GM12878 (cell line): ENCODE measurements at regions not wholly inside any gene's neighbourhood (a gene's known extent, or its start where the extent isn't known, plus 50 kb on each side); places are given as distances from the start of the nearest gene placed in this dataset.

Experiments
- ATAC-seq: fragments of 200-7000 bp; cut with Tn5 transposase; 3 replicates; pipeline ENCODE4 v1.9.1; 2020; ENCODE audit warnings: mild to moderate bottlenecking, moderate library complexity
- BruUV-seq: library from RNA; stranded (reverse); fragments of 400-500 nt; replicated peaks from 2 replicates; lab custom pipeline; 2021; lab: Mats Ljungman, UMichigan
- CTCF ChIA-PET: fragments of 300-600 bp; sonication (Branson Sonifier 250); formaldehyde crosslinking; extraction: SDS; loops from one replicate; lab custom pipeline; 2021; ENCODE audit warnings: inconsistent platforms; lab: Yijun Ruan, JAX
- POLR2A ChIA-PET: fragments of 350-600 bp; formaldehyde crosslinking; extraction: SDS; loops from one replicate; lab custom pipeline; 2021; ENCODE audit warnings: inconsistent platforms; lab: Charles Lee
- RAD21 ChIA-PET: fragments of 300-600 bp; sonication (Branson Sonifier 250); formaldehyde crosslinking; loops from one replicate; lab custom pipeline; 2023; ENCODE audit warnings: antibody characterized with exemption; ENCODE audit not compliant: unreplicated experiment; lab: Charles Lee
- SMC1A ChIA-PET: fragments of 300-600 bp; sonication (Branson Sonifier 250); formaldehyde crosslinking; loops from one replicate; lab custom pipeline; 2023; ENCODE audit not compliant: unreplicated experiment, uncharacterized antibody; lab: Charles Lee
- DNase-seq: peaks from one replicate; pipeline ENCODE4 v3.0.0-alpha.2; 2011; ENCODE audit warnings: low read depth, low spot score
- FAIRE-seq: peaks from 3 replicates; lab custom pipeline; 2011; peaks lifted over from hg19 to GRCh38; lab: Jason Lieb, UNC
- H2AFZ ChIP-seq: 2 replicates; pipeline ENCODE4 v1.6.0; 2011; ENCODE audit warnings: low read depth, low read length, control low read depth; ENCODE audit not compliant: control insufficient read depth
- H3K27ac ChIP-seq: 2 replicates; pipeline ENCODE4 v1.5.1; 2011; ENCODE audit warnings: control low read depth; ENCODE audit not compliant: control insufficient read depth, insufficient read depth
- H3K27me3 ChIP-seq, 2 experiments: replicated peaks in 1 of 2; 2 replicates each; pipeline versions ENCODE4 v1.6.0 to v1.6.1; 2011; ENCODE audit warnings: low read length in 1 of 2; ENCODE audit not compliant: control insufficient read depth in 2 of 2, insufficient read depth in 2 of 2
- H3K36me3 ChIP-seq, 2 experiments: 2 replicates each; pipeline ENCODE4 v1.5.1; 2011; ENCODE audit warnings: low read length in 1 of 2; ENCODE audit not compliant: control insufficient read depth in 2 of 2, insufficient read depth in 2 of 2
- H3K4me1 ChIP-seq: 2 replicates; pipeline ENCODE4 v1.6.1; 2011; ENCODE audit warnings: mild to moderate bottlenecking, low read length, moderate library complexity, mixed read lengths; ENCODE audit not compliant: control insufficient read depth, insufficient read depth
- H3K4me2 ChIP-seq: 2 replicates; pipeline ENCODE4 v1.6.0; 2011; ENCODE audit warnings: control low read depth; ENCODE audit not compliant: control insufficient read depth, insufficient read depth
- H3K4me3 ChIP-seq: fragments of 200-600 bp; sonication (generic); 2 replicates; pipeline ENCODE4 v1.5.1; 2016
- H3K79me2 ChIP-seq: 2 replicates; pipeline ENCODE4 v1.6.0; 2011; ENCODE audit warnings: low read length; ENCODE audit not compliant: control insufficient read depth, insufficient read depth
- H3K9ac ChIP-seq: 2 replicates; pipeline ENCODE4 v1.8.0; 2011; ENCODE audit warnings: low read length, control low read depth, mixed read lengths; ENCODE audit not compliant: control insufficient read depth, insufficient read depth
- H3K9me3 ChIP-seq: replicated peaks from 3 replicates; pipeline ENCODE4 v1.5.1; 2011; ENCODE audit warnings: mild to moderate bottlenecking, low read length; ENCODE audit not compliant: control insufficient read depth, insufficient read depth
- H4K20me1 ChIP-seq: 2 replicates; pipeline ENCODE4 v1.6.0; 2011; ENCODE audit not compliant: control insufficient read depth, insufficient read depth
- BHLHE40 ChIP-seq, 2 experiments: fragments of 450-650 bp in 1 of 2; IDR thresholded peaks; 2 replicates each; pipeline ENCODE4 v1.6.1; 2011 to 2017; ENCODE audit warnings: low read depth in 2 of 2, borderline replicate concordance in 1 of 2, improper control_type of control experiment in 1 of 2, low read length in 1 of 2, mild to moderate bottlenecking in 1 of 2
- CBX3 ChIP-seq: fragments of 200-600 bp; sonication (generic); IDR thresholded peaks from 2 replicates; pipeline ENCODE4 v1.6.1; 2016; ENCODE audit warnings: low read depth, borderline replicate concordance
- CREB1 ChIP-seq: IDR thresholded peaks from 2 replicates; pipeline ENCODE4 v1.6.1; 2012; ENCODE audit warnings: low read depth, mild to moderate bottlenecking, inconsistent platforms
- ESRRA ChIP-seq: IDR thresholded peaks from 2 replicates; pipeline ENCODE4 v1.6.1; 2012; ENCODE audit warnings: mild to moderate bottlenecking, low read length, improper control_type of control experiment
- HDGF ChIP-seq: fragments of 450-650 bp; IDR thresholded peaks from 2 replicates; pipeline ENCODE4 v1.6.1; 2016; ENCODE audit warnings: antibody characterized with exemption
- MAX ChIP-seq: IDR thresholded peaks from 2 replicates; pipeline ENCODE4 v1.6.1; 2012; ENCODE audit warnings: low read depth, low read length, improper control_type of control experiment
- POLR2AphosphoS5 ChIP-seq: IDR thresholded peaks from 2 replicates; pipeline ENCODE4 v1.6.1; 2011; ENCODE audit warnings: mild to moderate bottlenecking, low read length, inconsistent platforms
- RAD21 ChIP-seq: IDR thresholded peaks from 2 replicates; pipeline ENCODE4 v1.6.1; 2011; ENCODE audit warnings: mild to moderate bottlenecking, low read depth, low read length, moderate library complexity; ENCODE audit not compliant: insufficient read depth
- YBX1 ChIP-seq: fragments of 450-650 bp; IDR thresholded peaks from 2 replicates; pipeline ENCODE4 v1.6.1; 2016; ENCODE audit warnings: antibody characterized with exemption
- WGBS: methylation state at CpG from one replicate; pipeline ENCODE4 v1.1.6; 2016; ENCODE audit warnings: low lambda C conversion rate; ENCODE audit not compliant: insufficient replicate concordance, insufficient coverage; ENCODE audit errors: missing lambda C conversion rate; 5-methylcytosine and 5-hydroxymethylcytosine counted together
- in situ Hi-C: fragments of 300-500 bp; cut with MboI; formaldehyde crosslinking; loops from 9 replicates; pipeline ENCODE4 v1.14.3; 2018; ENCODE audit warnings: mixed read lengths
- intact Hi-C: fragments of 100-400 bp; cut with micrococcal nuclease; formaldehyde crosslinking; loops from one replicate; pipeline ENCODE4 v1.14.2; 2022; ENCODE audit not compliant: unreplicated experiment

GRCh38 chr9:107938801-107939386 lies 449.3 kb upstream of the KLF4 start:
- Histone ChIP-seq H4K20me1 (no peaks in the 10 kb centered on the region), H3K27ac (no peak overlapping the region), H3K36me3 (no peaks in the 10 kb centered on the region)
- intact Hi-C loops, result no loop called here
- TF ChIP-seq MAX, result no peak
- TF ChIP-seq BHLHE40 (IDR thresholded peaks at IDR 0.05; ENCODE audit: borderline replicate concordance in 1 of 2, low read depth in 2 of 2, low read length in 1 of 2), result no peak
- TF ChIP-seq YBX1, result no peak
- TF ChIP-seq CBX3, result no peak
- TF ChIP-seq HDGF, result no peak
- no peak for TF ChIP-seq ESRRA
- TF ChIP-seq, all 136 proteins: peak for 0
- POLR2A ChIA-PET, result interaction anchor here (0.6 kb wide), 1 partner anchor 62 kb away, joined by 3 read pairs; no protein-coding TSS in a partner anchor
- no peaks in the 10 kb centered on the region for H3K4me1 ChIP-seq
- CTCF ChIA-PET, result no interaction called here
- no peak overlapping the region for H2AFZ ChIP-seq
- DNase-seq, result no peak
- no peaks in the 10 kb centered on the region for H3K79me2 ChIP-seq
- no peak overlapping the region for H3K9ac ChIP-seq
- WGBS, result 16% methylated on average over 8 of the region's 8 CpGs
- FAIRE-seq, result no peak
- no peaks in the 10 kb centered on the region for H3K27me3 ChIP-seq
- SMC1A ChIA-PET, result interaction anchor here (0.7 kb wide), 1 partner anchor 16 kb away, joined by 3 read pairs; no protein-coding TSS in a partner anchor
- H3K4me3 ChIP-seq, result no peak overlapping the region
- no peak overlapping the region for H3K4me2 ChIP-seq
- RAD21 ChIA-PET, result interaction anchor here (0.7 kb wide), 1 partner anchor 29 kb away, joined by 4 read pairs; no protein-coding TSS in a partner anchor
- in situ Hi-C loops, result no loop called here
- no peaks in the 10 kb centered on the region for H3K9me3 ChIP-seq
- BruUV-seq, result no TSS peak
- no peak for ATAC-seq

GRCh38 chr9:107935931-107936330 lies 446.4 kb upstream of the KLF4 start:
- POLR2A ChIA-PET, result no interaction called here
- Histone ChIP-seq H3K4me3 (no peak overlapping the region), H3K36me3 (no peaks in the 10 kb centered on the region), H4K20me1 (no peaks in the 10 kb centered on the region), H3K9ac (no peak overlapping the region), H3K27me3 (no peaks in the 10 kb centered on the region), H3K9me3 (no peaks in the 10 kb centered on the region), H3K27ac (no peak overlapping the region), H3K79me2 (no peaks in the 10 kb centered on the region), H3K4me2 (no peak overlapping the region), H3K4me1 (no peaks in the 10 kb centered on the region), H2AFZ (no peak overlapping the region)
- ATAC-seq (no peak), DNase-seq (no peak), FAIRE-seq (no peak)
- no TSS peak for BruUV-seq
- CTCF ChIA-PET, result no interaction called here
- TF ChIP-seq RAD21 (no peak), POLR2AphosphoS5 (no peak), CREB1 (no peak)
- in situ Hi-C loops (no loop called here), intact Hi-C loops (no loop called here)
- 49% methylated on average over 6 of the region's 6 CpGs for WGBS
- RAD21 ChIA-PET, result no interaction called here
- SMC1A ChIA-PET, result no interaction called here
